ENCODE measurements at regions not wholly inside any gene's neighbourhood (a gene's known extent, or its start where the extent isn't known, plus 50 kb on each side); places are given as distances from the start of the nearest gene placed in this dataset.

- ATAC-seq (replicated peaks; ENCODE audit: extremely low read depth, poor library complexity, severe bottlenecking): no peak
- Mint-ChIP-seq H3K36me3 (ENCODE audit: insufficient read depth) (peaks cover 3% of the 10 kb centered on the region), H3K4me3 (no peak overlapping the region), H3K27ac (ENCODE audit: low read depth) (no peak overlapping the region), H3K4me1 (peaks cover 4% of the 10 kb centered on the region), H3K9me3 (no peaks in the 10 kb centered on the region), H3K27me3 (peaks cover 67% of the 10 kb centered on the region)
- DNase-seq (ENCODE audit: low spot score in 2 of 2): no peak
Measured at GRCh38 chr3:159766563-159767185, 222.0 kb upstream of the IL12A start.

- Mint-ChIP-seq H3K9me3 (no peaks in the 10 kb centered on the region), H3K27ac (ENCODE audit: low read depth) (no peak overlapping the region), H3K4me1 (no peaks in the 10 kb centered on the region), H3K27me3 (peaks cover 54% of the 10 kb centered on the region), H3K4me3 (no peak overlapping the region), H3K36me3 (ENCODE audit: insufficient read depth) (peaks cover 3% of the 10 kb centered on the region)
- no peak for ATAC-seq (replicated peaks; ENCODE audit: extremely low read depth, poor library complexity, severe bottlenecking)
- no peak for DNase-seq (ENCODE audit: low spot score in 2 of 2)
Measured at GRCh38 chr3:159770998-159771397, 217.6 kb upstream of the IL12A start.

GRCh38 chr3:159771865-159772611, 216.6 kb upstream of the IL12A start:
- no peaks in the 10 kb centered on the region for H3K4me1 Mint-ChIP-seq
- no peak overlapping the region for H3K27ac Mint-ChIP-seq (ENCODE audit: low read depth)

GRCh38 chr3:159773706-159774105, 214.9 kb upstream of the IL12A start:
- H3K4me3 Mint-ChIP-seq: no peak overlapping the region
- no peak overlapping the region for H3K27ac Mint-ChIP-seq (ENCODE audit: low read depth)
- H3K36me3 Mint-ChIP-seq (ENCODE audit: insufficient read depth): peaks cover 3% of the 10 kb centered on the region
- H3K9me3 Mint-ChIP-seq: no peaks in the 10 kb centered on the region
- DNase-seq (ENCODE audit: low spot score in 2 of 2) (no peak), ATAC-seq (replicated peaks; ENCODE audit: extremely low read depth, poor library complexity, severe bottlenecking) (no peak)
- no peaks in the 10 kb centered on the region for H3K4me1 Mint-ChIP-seq
- H3K27me3 Mint-ChIP-seq: peaks cover 30% of the 10 kb centered on the region

More at GRCh38 chr3:159771865-159772611, 216.6 kb upstream of the IL12A start:
- no peak for ATAC-seq (replicated peaks; ENCODE audit: extremely low read depth, poor library complexity, severe bottlenecking)
- no peak for DNase-seq (ENCODE audit: low spot score in 2 of 2)
- Mint-ChIP-seq H3K4me3 (no peak overlapping the region), H3K27me3 (peaks cover 46% of the 10 kb centered on the region), H3K36me3 (ENCODE audit: insufficient read depth) (peaks cover 3% of the 10 kb centered on the region), H3K9me3 (no peaks in the 10 kb centered on the region)

- Mint-ChIP-seq H3K36me3 (ENCODE audit: insufficient read depth) (peaks cover 2% of the 10 kb centered on the region), H3K27ac (ENCODE audit: low read depth) (no peak overlapping the region), H3K9me3 (no peaks in the 10 kb centered on the region), H3K27me3 (peaks cover 26% of the 10 kb centered on the region), H3K4me1 (no peaks in the 10 kb centered on the region), H3K4me3 (no peak overlapping the region)
- ATAC-seq (replicated peaks; ENCODE audit: extremely low read depth, poor library complexity, severe bottlenecking) (no peak), DNase-seq (ENCODE audit: low spot score in 2 of 2) (no peak)
Measured at GRCh38 chr3:159775372-159775961, 213.2 kb upstream of the IL12A start.

GRCh38 chr3:159776779-159777178, 211.9 kb upstream of the IL12A start:
- Mint-ChIP-seq H3K27me3 (peaks cover 26% of the 10 kb centered on the region), H3K9me3 (no peaks in the 10 kb centered on the region), H3K4me3 (no peak overlapping the region), H3K36me3 (ENCODE audit: insufficient read depth) (no peaks in the 10 kb centered on the region), H3K4me1 (no peaks in the 10 kb centered on the region), H3K27ac (ENCODE audit: low read depth) (no peak overlapping the region)
- ATAC-seq (replicated peaks; ENCODE audit: extremely low read depth, poor library complexity, severe bottlenecking): no peak
- DNase-seq (ENCODE audit: low spot score in 2 of 2): no peak

GRCh38 chr3:159779883-159780282, 208.8 kb upstream of the IL12A start:
- ATAC-seq (replicated peaks; ENCODE audit: extremely low read depth, poor library complexity, severe bottlenecking) (no peak), DNase-seq (ENCODE audit: low spot score in 2 of 2) (no peak)
- Mint-ChIP-seq H3K27ac (ENCODE audit: low read depth) (no peak overlapping the region), H3K27me3 (peaks cover 29% of the 10 kb centered on the region), H3K4me1 (no peaks in the 10 kb centered on the region), H3K4me3 (no peak overlapping the region), H3K36me3 (ENCODE audit: insufficient read depth) (no peaks in the 10 kb centered on the region), H3K9me3 (no peaks in the 10 kb centered on the region)

- Mint-ChIP-seq H3K4me3 (no peak overlapping the region), H3K27ac (ENCODE audit: low read depth) (no peak overlapping the region), H3K9me3 (no peaks in the 10 kb centered on the region), H3K4me1 (no peaks in the 10 kb centered on the region), H3K27me3 (peaks cover 16% of the 10 kb centered on the region), H3K36me3 (ENCODE audit: insufficient read depth) (no peaks in the 10 kb centered on the region)
- DNase-seq (ENCODE audit: low spot score in 2 of 2) (no peak), ATAC-seq (replicated peaks; ENCODE audit: extremely low read depth, poor library complexity, severe bottlenecking) (no peak)
Measured at GRCh38 chr3:159781867-159782266, 206.8 kb upstream of the IL12A start.

GRCh38 chr3:159782724-159783421, 205.8 kb upstream of the IL12A start:
- Mint-ChIP-seq H3K4me3 (no peak overlapping the region), H3K4me1 (no peaks in the 10 kb centered on the region), H3K27ac (ENCODE audit: low read depth) (no peak overlapping the region), H3K27me3 (peaks cover 16% of the 10 kb centered on the region), H3K9me3 (no peaks in the 10 kb centered on the region), H3K36me3 (ENCODE audit: insufficient read depth) (no peaks in the 10 kb centered on the region)
- ATAC-seq (replicated peaks; ENCODE audit: extremely low read depth, poor library complexity, severe bottlenecking) (no peak), DNase-seq (ENCODE audit: low spot score in 2 of 2) (no peak)

- Mint-ChIP-seq H3K4me3 (no peak overlapping the region), H3K4me1 (no peaks in the 10 kb centered on the region), H3K27me3 (peaks cover 16% of the 10 kb centered on the region), H3K36me3 (ENCODE audit: insufficient read depth) (no peaks in the 10 kb centered on the region), H3K27ac (ENCODE audit: low read depth) (no peak overlapping the region), H3K9me3 (no peaks in the 10 kb centered on the region)
- DNase-seq (ENCODE audit: low spot score in 2 of 2) (no peak), ATAC-seq (replicated peaks; ENCODE audit: extremely low read depth, poor library complexity, severe bottlenecking) (no peak)
Measured at GRCh38 chr3:159783780-159784742, 204.6 kb upstream of the IL12A start.

GRCh38 chr3:159785273-159785708, 203.3 kb upstream of the IL12A start:
- no peak overlapping the region for H3K4me3 Mint-ChIP-seq
- no peaks in the 10 kb centered on the region for H3K9me3 Mint-ChIP-seq
- no peak for DNase-seq (ENCODE audit: low spot score in 2 of 2)
- H3K27me3 Mint-ChIP-seq: peaks cover 16% of the 10 kb centered on the region
- no peak for ATAC-seq (replicated peaks; ENCODE audit: extremely low read depth, poor library complexity, severe bottlenecking)
- no peaks in the 10 kb centered on the region for H3K36me3 Mint-ChIP-seq (ENCODE audit: insufficient read depth)
- H3K27ac Mint-ChIP-seq (ENCODE audit: low read depth): no peak overlapping the region
- H3K4me1 Mint-ChIP-seq: no peaks in the 10 kb centered on the region

Measured in central memory CD8-positive, alpha-beta T cell (primary cell).